ENCODE measurements at regions not wholly inside any gene's neighbourhood (a gene's known extent, or its start where the extent isn't known, plus 50 kb on each side); places are given as distances from the start of the nearest gene placed in this dataset.

DNA sequence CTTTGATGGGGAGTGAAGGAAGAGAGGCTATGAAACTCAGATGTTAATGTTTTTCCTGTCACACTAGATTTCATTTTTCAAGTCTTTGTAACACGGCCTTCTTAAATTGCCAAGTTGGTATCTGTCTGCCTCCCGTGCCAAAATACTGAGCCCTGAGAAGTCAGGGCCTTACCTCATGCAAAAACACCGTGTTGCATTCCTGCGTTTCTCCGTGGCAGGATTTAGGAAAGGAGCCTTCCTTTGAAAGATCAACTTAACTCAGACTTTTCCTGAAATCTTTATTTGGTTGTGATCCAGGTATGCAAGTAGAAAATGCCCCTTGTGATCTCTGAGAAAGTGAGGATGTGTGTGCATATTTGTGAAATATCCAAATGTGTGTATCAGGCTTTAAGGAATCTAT is 1291.0 kb upstream of the SLC10A2 start:
- ChIA-PET CTCF (no interaction called here), POLR2A (no interaction called here), RAD21 (ENCODE audit: low non-redundant PET in 1 of 2, low total read pairs in 2 of 2, uncharacterized antibody in 2 of 2, unreplicated experiment in 2 of 2) (no interaction called here)
- DNase-seq (ENCODE audit: low read depth, low spot score) (no peak), ATAC-seq (no peak)
- no peaks in the 10 kb centered on the region for H3K79me2 ChIP-seq (ENCODE audit: insufficient read depth, low read length)
- no peaks in the 10 kb centered on the region for H3K4me1 ChIP-seq (ENCODE audit: control insufficient read depth in 1 of 2, insufficient read depth in 2 of 2, low read length in 2 of 2)
- H3K4me2 ChIP-seq (ENCODE audit: low read length): no peak overlapping the region
- no peaks in the 10 kb centered on the region for H3K27me3 ChIP-seq (ENCODE audit: insufficient read depth, low read length)
- H3K9me2 ChIP-seq (ENCODE audit: insufficient read depth): no peaks in the 10 kb centered on the region
- H3K9me3 ChIP-seq (ENCODE audit: control insufficient read depth in 1 of 2, insufficient read depth in 1 of 2, low read depth in 1 of 2, low read length in 2 of 2): no peaks in the 10 kb centered on the region
- H3K4me3 ChIP-seq (replicated peaks in 1 of 2; ENCODE audit: low read depth in 1 of 2, low read length in 2 of 2): no peak overlapping the region
- no peak for TF ChIP-seq ELF1 (IDR thresholded peaks at IDR 0.05; ENCODE audit: borderline replicate concordance, low read depth)
- TF ChIP-seq EZH2phosphoT487 (IDR thresholded peaks at IDR 0.05; ENCODE audit: borderline replicate concordance): no peak
- TF ChIP-seq, protein P1, sequence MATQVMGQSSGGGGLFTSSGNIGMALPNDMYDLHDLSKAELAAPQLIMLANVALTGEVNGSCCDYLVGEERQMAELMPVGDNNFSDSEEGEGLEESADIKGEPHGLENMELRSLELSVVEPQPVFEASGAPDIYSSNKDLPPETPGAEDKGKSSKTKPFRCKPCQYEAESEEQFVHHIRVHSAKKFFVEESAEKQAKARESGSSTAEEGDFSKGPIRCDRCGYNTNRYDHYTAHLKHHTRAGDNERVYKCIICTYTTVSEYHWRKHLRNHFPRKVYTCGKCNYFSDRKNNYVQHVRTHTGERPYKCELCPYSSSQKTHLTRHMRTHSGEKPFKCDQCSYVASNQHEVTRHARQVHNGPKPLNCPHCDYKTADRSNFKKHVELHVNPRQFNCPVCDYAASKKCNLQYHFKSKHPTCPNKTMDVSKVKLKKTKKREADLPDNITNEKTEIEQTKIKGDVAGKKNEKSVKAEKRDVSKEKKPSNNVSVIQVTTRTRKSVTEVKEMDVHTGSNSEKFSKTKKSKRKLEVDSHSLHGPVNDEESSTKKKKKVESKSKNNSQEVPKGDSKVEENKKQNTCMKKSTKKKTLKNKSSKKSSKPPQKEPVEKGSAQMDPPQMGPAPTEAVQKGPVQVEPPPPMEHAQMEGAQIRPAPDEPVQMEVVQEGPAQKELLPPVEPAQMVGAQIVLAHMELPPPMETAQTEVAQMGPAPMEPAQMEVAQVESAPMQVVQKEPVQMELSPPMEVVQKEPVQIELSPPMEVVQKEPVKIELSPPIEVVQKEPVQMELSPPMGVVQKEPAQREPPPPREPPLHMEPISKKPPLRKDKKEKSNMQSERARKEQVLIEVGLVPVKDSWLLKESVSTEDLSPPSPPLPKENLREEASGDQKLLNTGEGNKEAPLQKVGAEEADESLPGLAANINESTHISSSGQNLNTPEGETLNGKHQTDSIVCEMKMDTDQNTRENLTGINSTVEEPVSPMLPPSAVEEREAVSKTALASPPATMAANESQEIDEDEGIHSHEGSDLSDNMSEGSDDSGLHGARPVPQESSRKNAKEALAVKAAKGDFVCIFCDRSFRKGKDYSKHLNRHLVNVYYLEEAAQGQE (IDR thresholded peaks at IDR 0.05; ENCODE audit: low read depth): no peak
- TF ChIP-seq RAD21 (IDR thresholded peaks at IDR 0.05; ENCODE audit: low read depth): no peak
- no peak for TF ChIP-seq ZNF274 (IDR thresholded peaks at IDR 0.05; ENCODE audit: low read depth, low read length)
- no peak for TF ChIP-seq SIN3A (IDR thresholded peaks at IDR 0.05; ENCODE audit: low read depth)
- TF ChIP-seq POLR2AphosphoS5 (IDR thresholded peaks at IDR 0.05; ENCODE audit: low read depth, low read length): no peak
- TF ChIP-seq EZH2 (IDR thresholded peaks at IDR 0.05): no peak
- TF ChIP-seq, protein P2, sequence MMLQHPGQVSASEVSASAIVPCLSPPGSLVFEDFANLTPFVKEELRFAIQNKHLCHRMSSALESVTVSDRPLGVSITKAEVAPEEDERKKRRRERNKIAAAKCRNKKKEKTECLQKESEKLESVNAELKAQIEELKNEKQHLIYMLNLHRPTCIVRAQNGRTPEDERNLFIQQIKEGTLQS (IDR thresholded peaks at IDR 0.05): no peak
- TF ChIP-seq YY1 (IDR thresholded peaks at IDR 0.05; ENCODE audit: extremely low read depth, insufficient replicate concordance, low read depth, low read length): no peak
- TF ChIP-seq, protein P3, sequence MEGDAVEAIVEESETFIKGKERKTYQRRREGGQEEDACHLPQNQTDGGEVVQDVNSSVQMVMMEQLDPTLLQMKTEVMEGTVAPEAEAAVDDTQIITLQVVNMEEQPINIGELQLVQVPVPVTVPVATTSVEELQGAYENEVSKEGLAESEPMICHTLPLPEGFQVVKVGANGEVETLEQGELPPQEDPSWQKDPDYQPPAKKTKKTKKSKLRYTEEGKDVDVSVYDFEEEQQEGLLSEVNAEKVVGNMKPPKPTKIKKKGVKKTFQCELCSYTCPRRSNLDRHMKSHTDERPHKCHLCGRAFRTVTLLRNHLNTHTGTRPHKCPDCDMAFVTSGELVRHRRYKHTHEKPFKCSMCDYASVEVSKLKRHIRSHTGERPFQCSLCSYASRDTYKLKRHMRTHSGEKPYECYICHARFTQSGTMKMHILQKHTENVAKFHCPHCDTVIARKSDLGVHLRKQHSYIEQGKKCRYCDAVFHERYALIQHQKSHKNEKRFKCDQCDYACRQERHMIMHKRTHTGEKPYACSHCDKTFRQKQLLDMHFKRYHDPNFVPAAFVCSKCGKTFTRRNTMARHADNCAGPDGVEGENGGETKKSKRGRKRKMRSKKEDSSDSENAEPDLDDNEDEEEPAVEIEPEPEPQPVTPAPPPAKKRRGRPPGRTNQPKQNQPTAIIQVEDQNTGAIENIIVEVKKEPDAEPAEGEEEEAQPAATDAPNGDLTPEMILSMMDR (IDR thresholded peaks at IDR 0.05 in 2 of 3, conservative IDR thresholded peaks at IDR 0.05 in 1 of 3; ENCODE audit: borderline replicate concordance in 1 of 3, insufficient read depth in 1 of 3, low read depth in 2 of 3, low read length in 2 of 3): no peak
- no peak for TF ChIP-seq CBX3 (IDR thresholded peaks at IDR 0.05; ENCODE audit: low read depth)
- no peak for TF ChIP-seq SP1 (IDR thresholded peaks at IDR 0.05; ENCODE audit: low read depth)
- no peak for TF ChIP-seq EGR1 (IDR thresholded peaks at IDR 0.05; ENCODE audit: low read depth)
- TF ChIP-seq FOSL1 (IDR thresholded peaks at IDR 0.05; ENCODE audit: low read depth): no peak
- TF ChIP-seq, protein P4, sequence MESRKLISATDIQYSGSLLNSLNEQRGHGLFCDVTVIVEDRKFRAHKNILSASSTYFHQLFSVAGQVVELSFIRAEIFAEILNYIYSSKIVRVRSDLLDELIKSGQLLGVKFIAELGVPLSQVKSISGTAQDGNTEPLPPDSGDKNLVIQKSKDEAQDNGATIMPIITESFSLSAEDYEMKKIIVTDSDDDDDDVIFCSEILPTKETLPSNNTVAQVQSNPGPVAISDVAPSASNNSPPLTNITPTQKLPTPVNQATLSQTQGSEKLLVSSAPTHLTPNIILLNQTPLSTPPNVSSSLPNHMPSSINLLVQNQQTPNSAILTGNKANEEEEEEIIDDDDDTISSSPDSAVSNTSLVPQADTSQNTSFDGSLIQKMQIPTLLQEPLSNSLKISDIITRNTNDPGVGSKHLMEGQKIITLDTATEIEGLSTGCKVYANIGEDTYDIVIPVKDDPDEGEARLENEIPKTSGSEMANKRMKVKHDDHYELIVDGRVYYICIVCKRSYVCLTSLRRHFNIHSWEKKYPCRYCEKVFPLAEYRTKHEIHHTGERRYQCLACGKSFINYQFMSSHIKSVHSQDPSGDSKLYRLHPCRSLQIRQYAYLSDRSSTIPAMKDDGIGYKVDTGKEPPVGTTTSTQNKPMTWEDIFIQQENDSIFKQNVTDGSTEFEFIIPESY (IDR thresholded peaks at IDR 0.05; ENCODE audit: extremely low read depth, insufficient replicate concordance, low read length): no peak
- TF ChIP-seq JUND (IDR thresholded peaks at IDR 0.05): no peak
- TF ChIP-seq POLR2A (IDR thresholded peaks at IDR 0.05; ENCODE audit: borderline replicate concordance, extremely low read depth, insufficient read depth, insufficient read length): no peak
- TF ChIP-seq, protein P5, sequence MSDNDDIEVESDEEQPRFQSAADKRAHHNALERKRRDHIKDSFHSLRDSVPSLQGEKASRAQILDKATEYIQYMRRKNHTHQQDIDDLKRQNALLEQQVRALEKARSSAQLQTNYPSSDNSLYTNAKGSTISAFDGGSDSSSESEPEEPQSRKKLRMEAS (IDR thresholded peaks at IDR 0.05): no peak
- H3K36me3 ChIP-seq (ENCODE audit: control insufficient read depth in 1 of 2, insufficient read depth in 2 of 2, low read length in 2 of 2): no peaks in the 10 kb centered on the region
- no TSS peak for BruUV-seq (replicated peaks)
- intact Hi-C loops (cut with micrococcal nuclease): no loop called here
- H2AFZ ChIP-seq (ENCODE audit: low read depth, low read length, poor library complexity, severe bottlenecking): no peak overlapping the region
- no peak overlapping the region for H3K27ac ChIP-seq (ENCODE audit: low read depth, low read length)
- H3K9ac ChIP-seq (ENCODE audit: low read length): no peak overlapping the region
- H4K20me1 ChIP-seq (ENCODE audit: insufficient read depth): no peaks in the 10 kb centered on the region

All from HCT116 (cell line).